ENCODE measurements at regions not wholly inside any gene's neighbourhood (a gene's known extent, or its start where the extent isn't known, plus 50 kb on each side); places are given as distances from the start of the nearest gene placed in this dataset.

DNA sequence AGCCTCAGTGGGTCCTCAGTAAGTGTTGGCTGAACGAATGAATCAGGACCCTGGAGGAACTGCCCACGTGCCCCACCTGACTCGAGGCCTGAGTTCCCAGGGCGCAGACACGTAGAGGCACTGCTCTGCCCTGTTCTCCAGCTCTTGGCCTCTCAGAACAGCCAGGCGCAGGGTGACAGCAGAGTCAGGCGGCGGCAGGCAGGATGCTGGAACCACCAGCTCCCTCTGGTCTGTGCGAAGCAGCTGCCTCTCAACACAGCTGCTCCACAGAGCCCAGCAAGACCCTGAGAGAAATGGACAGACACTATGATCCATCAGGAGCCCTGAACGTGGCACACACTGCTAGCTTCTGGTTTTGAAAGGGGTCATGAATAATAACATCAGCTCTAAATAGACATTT is 53.1 kb upstream of the BCO1 start:
- DNase-seq, result no peak

DNA sequence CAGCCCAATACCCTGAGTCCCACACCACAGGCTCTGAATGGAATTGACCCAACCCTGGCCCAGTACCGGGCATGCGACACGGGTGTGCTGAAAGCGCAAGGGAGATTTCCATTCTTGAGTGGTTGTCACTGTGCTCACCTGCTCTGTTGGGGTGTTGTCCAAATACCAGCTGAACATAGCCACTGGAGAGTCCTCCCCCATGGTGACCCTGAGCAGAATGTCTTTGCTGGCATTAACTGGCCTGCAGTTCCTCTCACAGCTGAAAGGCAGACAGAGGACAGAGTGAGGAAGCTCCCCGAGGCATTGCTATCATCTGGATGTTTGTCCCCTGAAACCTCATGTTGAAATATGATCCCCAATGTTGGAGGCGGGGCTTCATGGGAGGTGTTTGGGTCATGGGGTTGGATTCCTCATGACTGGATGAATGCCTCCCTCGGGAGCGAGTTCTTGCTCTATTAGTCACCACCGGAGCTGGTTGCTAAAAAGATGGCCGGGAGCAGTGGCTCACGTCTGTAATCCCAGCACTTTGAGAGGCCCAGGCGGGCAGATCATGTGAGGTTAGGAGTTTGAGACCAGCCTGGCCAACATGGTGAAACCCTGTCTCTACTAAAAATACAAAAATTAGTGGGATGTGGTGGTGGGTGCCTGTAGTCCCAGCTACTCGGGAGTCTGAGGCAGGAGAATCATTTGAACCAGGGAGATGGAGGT is 57.3 kb upstream of the BCO1 start:
- peak; percentile 54 for DNase-seq

DNA sequence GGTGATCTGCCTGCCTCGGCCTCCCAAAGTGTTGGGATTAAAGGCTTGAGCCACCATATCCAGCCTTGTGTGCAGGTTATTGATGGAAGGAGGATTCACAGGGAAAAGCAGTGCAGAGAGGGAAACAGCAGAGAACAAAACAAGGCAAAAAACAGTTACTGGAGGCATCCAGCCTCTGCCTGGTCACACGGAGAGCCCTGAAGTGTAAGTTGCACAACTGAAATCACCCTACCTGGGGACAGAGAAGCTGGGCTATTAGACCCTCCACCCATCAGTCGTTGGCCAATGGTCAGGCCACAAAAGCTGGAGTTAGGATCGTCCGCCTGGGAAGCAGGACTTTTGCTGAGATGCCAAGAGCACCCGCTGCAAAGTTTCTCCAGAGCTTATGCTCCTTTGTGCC is 57.9 kb upstream of the BCO1 start:
- no peak for DNase-seq

DNA sequence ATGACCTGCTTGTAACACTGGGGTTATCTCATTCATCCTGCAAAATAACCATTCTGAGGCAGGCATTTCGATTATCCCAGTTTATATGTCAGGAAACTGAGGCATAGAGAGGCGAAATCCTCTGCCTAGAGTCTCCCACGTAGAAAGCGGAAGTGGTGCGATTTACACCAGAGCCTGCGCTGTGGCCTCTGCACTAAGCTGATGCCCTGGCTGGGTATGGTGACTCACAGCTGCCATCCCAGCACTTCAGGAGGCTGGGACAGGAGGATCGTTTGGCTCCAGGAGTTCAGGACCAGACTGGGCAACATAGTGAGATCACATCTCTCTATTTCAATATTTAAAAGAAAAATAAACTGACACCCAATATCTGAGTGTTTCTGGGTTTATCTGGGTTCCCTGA is 59.3 kb upstream of the BCO1 start:
- DNase-seq, result no peak

DNA sequence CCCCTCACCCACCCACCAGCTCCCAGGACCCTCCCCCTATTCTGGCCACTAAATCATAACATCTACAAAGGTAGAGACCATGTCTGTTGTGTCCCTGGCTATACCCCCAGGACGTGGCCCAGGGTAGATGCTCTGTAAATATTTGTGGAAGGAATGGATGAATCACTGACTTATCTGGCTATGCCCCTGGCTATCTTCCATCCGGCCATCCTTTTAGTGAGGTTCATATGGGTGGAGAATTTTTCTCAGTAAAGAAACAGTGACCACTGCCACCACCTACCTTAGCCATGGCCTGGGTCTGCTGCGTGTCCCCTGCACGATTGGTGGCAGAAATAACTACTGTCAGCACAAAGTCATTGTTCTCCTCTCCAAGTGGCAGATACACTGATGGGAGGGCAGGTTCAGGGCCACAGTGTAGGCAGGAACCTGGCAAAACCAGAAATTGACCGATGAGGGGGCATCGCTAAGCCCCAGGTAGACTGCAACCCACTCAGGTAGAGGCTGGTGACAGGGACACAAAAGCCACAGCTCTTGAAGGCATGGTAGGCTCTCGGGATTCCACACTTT is 63.1 kb upstream of the BCO1 start:
- DNase-seq, result no peak

DNA sequence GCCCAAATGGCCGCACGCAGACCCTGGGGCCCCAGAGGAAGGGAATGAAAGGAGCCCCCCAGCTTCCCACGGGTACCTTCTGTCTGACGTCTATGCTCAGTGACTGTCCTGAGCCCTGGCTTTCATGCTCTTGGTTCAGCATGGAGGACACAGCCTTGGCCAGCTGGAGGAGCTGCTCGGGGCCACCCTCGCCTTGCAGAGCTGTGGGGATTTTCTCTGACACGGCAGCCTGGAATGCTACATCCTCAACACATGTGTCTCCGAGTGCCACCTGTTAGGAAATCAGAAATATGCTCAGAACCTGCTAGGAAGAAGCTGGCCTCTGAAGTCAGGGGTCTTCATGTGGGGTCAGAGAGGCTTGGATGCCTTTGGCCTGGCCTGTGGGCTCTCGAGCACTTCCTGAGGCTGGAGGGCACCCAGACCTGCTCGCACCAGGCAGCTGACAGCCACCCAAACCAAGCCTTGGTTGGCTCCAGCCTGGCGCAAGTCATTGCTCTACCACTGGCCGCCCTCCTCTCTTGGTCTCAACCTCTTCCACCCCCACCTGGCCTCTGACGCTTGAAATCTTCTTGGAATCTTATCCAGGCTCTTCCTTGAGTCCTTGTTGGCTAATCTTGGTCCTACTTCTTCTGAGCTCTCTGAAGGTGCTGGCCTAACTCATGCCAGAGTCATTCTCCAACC is 63.7 kb upstream of the BCO1 start:
- DNase-seq, result no peak

DNA sequence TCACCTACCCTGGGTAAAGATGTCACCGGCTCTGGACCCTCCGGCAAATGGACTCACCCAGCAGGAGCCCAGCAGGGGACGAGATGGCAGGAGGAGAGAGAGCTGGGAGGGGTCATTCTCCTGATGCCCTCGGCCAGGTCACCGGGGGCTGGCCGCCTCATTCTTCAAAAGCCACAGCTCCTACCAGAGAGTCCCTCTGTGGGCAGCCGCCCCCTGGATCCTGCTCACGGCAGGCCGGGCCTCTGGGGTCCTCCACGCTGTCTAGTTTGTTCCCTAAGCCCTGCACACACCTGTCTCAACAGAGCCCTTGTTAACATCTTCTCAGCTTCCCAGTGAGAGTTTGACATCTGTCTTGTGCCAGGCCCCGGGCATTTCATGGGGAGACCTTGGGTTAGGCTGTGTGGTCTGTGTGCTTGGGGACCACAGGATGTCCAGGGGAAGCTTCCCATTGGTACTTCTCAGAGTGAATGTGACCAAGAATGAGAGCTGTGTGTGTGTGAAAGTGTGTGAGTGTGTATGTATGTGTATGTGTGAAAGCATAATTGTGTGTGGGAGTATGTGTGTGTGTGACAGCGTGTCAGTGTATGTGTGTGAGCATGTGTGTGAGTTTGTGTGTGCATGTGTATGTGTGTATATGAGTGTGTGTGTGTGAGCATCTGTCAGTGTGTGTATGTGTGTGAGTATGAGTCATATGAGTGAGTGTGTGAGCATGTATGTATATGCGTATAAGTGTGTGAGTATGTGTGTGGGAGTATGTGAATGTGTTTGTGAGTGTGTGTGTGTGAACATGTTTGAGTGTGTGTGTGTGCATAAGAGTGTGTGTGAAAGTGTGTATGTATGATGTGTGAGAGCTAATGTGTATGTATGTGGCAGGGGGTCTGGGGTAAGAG is 65.5 kb upstream of the BCO1 start:
- no peak for DNase-seq

DNA sequence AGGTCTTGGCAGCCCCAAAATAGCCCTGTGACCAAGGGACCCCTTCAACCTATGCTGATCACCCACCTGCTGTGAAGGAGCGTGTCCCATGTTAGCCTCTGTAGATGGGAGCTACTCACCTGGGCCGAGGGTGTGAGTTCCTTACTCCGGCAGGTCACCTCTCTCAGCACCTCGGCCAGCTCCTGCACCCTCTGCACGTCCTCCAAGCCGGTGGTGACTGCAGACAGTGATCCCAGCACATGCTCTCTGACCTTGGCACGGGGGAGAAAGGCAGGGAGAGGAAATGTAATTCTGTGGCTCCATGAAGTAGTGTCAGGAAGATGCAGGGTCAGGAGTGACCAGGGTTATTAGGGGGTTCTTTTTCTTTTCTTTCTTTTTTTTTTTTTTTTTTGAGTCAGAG is 67.7 kb upstream of the BCO1 start:
- DNase-seq, result no peak

DNA sequence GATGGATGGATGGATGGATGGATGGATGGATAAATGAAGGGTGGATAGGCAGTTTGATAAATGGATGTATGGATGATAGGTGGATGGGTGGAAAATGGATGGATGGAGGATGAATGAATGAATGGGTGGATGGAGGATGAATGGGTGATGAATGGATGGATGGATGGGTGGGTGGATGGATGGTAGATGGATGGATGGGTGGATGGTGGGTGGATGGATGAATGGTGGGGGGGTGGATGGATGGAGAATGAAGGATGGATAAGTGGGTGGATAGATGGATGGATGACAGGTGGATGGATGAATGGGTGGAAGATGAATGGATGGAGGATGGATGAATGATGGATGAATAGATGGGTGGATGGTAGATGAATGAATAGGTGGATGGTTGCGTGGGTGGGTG is 70.1 kb upstream of the BCO1 start:
- no peak for DNase-seq

DNA sequence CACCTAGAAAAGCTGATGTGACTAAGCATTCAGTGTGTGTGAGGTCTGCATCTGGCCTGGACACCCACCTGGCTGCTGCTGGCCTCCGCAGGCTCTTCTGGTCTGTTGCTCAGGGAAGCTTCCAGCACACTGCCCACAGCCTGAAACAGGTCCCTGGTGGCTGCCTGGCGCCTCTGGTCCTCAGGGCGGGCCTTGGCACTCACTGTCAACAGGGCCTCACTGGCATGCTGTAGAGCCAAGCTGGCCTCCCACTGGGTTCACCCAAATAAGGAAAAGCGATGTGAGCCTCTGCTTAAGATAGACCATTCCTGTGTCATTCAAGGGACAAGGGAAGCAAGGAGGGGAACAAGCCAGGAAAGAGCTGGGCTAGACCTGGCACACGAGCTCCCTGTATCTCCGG is 70.6 kb upstream of the BCO1 start:
- DNase-seq, result no peak

DNA sequence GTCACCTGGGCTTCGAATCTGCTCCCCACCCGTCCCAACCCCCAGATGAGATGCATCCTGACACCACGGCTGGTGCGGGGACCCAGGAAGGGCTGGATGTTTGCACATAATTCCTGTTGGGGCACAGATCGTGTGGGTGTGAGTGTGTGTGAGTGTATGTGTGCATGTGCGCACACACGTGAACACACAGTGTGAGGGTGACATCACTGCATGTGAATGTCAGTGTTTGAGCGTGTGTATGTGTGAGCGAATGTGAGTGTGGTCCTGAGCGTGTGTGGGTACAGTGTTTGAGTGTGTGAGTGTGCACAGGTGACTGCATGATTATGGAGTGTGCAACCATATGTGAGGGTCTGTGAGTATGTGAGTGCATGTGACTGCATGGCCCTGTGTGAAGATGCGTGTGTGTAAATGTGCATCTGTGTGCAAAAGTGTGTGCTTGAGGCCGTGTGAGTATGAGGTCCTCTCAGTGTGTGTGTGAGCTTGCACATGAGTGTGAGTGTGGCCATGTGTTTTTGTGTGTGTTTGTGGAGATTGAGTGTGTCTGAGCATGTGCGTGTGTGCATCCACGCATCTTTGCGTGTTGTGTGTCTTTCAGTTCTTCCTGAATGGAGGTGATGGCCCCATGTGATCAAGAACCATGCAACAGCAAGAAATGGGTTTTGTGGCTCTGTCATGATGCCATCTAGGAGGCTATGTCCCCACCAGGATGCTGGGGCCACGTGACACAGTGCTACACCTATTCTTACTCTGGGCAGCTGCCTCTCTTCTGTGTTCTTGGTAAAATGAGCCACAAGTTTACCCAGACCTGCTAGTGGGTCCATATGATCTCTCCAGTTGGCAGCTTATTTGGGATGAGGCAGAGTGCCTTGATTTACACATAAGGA is 70.5 kb upstream of the GCSH start:
- DNase-seq, result no peak

DNA sequence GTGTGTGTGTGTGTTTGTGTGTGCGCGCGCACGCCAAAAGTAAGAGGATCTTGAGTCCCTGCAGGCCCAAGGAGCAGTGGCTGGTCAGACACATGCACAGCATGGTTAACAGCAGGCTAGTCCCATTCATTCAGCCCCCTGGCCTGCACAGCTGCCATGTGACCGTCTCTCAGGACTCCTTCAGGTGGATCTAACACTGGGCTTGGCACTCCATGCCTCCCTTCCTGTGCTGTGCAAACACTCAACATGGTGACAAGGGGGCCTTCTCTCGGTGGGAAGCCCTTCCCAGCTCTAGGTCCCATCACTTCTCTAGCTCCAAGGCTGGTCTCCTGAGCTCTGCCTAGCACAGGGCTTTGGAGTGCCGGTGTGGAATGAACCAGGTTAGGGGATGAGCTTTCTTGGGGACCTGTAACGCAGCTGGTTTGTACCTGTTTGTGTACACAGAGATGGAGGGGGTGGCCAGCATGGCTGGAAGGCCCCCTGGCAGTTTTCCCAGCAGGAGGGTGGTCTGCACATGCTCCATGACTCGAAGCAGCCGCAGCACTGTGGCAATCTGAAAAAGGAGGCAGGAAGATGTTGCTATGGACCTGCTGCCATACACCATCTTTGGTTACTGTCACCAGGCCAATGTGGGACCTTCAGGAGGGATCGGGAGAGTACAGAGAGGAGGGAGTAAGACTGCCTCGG is 69.4 kb upstream of the GCSH start:
- DNase-seq, result no peak

DNA sequence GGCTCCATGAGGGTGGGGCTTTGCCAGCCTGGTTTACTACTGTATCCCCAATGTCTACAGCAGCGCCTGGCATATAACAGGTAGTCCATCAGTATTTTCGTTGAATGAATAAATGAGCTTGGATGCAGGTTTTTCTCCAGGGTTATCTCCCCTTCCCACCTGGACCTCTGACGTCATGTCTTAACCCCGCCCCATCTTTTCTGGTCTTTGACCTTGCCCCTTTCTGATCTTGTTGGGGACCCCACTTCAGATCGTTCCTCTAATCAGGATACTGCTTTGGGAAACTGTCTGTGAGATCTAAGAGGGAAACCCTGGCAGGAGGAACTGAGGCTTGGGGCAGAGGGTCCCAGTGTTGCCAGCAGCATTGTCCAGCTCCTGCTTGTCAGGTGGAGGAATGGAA is 68.8 kb upstream of the GCSH start:
- DNase-seq, result no peak

DNA sequence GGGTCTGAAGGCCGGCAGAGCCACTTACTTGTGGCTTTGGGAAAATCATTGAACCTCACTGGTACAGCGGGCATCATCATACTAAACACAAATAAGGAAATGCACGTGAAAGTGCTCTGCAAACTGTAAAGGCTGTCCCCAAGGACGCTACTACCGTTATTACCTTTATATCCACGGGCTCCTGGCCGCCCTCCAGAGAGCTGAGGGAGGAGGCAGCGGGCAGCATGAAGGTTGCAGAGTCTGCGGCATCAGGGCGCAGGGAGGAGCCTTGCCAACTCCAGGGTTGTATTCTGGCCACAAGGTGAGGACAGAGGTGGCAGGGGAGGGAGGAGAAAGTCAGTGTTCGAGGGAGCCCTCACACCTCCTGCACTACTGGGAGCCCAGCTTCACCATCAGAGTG is 68.3 kb upstream of the GCSH start:
- no peak for DNase-seq

DNA sequence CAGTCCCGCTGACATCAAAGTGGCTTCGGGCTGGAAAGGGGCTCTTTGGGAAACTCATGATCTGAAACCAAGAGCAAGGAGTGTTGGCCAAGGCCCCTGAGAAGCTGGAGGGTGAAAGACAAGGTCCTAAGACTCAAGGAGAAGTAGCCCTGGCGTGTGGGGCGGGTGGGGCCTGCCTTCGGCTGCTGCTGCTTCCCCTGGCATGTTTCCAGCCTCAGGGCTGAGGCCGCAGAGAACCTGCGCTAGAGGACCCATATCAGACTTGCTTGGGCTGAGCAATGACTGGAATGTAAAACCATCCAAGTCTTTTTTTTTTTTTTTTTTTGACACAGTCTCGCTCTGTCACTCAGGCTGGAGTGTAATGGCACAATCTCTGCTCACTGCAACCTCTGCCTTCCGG is 67.5 kb upstream of the GCSH start:
- no peak for DNase-seq

DNA sequence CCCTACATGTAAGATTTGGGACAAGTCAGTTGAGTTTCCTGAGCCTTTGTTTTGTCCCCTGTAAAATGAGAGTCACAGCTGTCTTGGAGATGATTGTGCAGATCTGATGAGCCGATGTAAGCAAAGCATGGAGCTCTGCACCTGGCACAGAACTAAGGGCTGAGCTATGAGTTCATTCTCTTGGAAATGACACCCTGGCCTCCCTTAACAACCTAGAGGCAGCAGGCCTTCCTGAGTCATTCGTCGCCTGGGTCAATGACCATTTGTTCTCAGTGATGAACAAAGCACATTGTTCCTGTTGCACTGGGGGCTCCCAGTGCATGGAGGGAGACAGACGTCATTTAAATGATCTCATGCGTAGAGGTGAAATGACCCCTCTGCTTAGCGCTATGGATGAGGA is 62.8 kb upstream of the GCSH start:
- no peak for DNase-seq

DNA sequence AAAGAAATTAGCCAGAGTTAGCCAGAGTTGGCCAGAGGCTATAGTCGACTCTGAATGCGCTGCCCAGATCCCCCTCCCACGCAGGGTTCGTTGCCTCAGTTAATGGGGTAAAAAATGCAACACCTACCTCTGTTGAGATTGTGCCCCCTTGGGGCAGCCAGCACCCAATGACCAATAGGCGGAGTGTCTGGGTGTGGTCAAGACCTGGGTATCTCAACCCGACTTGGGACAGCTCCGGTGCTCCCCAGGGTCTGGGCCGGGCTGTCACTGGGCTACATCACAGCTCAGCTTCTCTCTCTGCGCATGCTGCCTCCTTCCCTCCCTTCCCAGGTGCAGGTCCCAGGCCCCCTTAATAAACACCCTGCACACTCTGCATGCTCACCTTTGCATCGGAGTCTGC is 59.6 kb upstream of the GCSH start:
- DNase-seq, result no peak

DNA sequence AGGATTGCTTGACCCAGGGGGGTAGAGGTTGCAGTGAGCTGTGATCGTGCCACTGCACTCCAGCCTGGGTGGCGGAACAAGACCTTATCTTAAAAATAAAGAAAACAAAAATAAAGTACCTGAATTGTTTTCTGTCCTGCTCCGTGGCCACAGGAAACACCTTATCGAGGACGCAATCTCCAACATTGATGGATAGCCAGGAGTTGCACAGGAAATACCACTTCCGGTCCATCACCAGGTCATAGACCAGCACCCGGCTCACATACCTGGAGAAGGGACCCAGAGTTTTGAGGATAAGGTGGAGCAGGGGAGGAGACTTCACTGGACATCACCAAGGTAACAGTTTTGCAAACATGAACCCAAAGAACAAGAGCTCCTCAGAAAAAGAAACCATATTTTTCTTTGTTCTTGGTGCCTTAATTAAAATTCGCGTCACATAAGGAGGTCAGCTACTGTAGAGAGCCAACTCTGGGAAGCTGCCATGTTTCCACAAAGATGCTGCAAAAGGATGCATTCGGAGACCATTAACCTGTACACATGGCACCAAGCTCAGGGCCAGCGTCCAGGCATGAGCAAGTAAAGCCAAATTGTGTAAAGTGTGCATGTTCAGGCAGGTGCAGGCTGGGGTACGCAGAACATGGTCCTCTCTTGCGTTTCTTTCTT is 55.6 kb upstream of the GCSH start:
- no peak for DNase-seq

DNA sequence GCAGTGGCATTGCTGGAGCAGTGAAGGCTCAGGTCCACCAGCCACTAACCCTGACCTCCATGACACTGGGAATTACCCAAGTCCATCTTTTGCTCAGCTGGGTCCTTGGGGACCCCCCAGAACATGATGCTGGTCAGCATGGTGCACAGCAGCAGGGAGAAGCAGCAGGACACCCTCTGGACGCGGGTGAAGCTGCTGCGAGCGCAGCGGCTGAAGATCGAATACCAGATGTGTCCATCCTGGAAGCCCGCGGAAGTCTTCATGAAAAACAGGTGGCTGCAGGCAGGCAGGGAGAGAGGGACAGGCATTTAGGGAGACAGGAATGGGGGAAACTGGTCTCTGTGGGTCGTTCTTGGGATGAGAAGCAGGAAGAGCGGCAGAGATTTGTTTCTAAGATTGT is 53.4 kb upstream of the GCSH start:
- no peak for DNase-seq

DNA sequence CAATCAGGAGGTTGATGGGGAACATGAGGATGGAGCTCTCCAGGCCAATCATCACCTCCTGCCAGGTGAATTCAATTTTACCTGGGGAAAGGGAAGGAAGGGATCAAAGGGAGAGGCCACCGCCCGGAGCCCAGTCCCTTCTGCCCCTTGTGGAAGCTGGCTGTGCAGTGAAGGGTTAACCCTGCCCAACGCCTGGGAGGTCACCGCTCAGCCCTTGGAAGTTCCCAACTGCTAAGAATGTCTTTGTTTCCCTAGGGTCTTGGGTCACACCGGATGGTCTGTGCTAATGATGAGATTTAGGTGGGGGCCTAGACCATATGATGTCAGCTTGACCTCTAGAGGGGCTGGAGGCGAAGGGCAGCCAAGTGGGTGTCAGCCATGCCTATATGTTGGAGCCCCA is 52.1 kb upstream of the GCSH start:
- DNase-seq, result no peak
